ENCODE measurements at regions not wholly inside any gene's neighbourhood (a gene's known extent, or its start where the extent isn't known, plus 50 kb on each side); places are given as distances from the start of the nearest gene placed in this dataset.

DNA sequence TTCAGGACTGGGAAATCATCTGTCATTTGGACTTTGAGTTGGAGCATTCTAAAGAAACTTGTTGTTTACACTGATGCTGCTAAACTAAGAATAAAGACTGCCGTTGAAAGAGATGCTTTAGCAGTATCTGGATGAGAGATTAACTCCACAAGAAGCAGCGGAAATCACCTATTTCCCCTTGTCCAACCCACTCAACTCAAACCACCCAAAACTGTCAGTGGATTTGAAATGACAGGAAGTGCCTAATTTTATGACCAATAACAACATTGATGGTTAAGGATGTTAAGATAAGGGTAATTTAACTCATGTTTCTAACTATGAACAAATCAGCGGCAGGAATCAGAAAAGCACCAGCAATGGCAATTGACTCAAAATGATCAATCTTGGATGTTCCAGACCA, 110.8 kb upstream of the NR2F2 start:
- no peak for DNase-seq

DNA sequence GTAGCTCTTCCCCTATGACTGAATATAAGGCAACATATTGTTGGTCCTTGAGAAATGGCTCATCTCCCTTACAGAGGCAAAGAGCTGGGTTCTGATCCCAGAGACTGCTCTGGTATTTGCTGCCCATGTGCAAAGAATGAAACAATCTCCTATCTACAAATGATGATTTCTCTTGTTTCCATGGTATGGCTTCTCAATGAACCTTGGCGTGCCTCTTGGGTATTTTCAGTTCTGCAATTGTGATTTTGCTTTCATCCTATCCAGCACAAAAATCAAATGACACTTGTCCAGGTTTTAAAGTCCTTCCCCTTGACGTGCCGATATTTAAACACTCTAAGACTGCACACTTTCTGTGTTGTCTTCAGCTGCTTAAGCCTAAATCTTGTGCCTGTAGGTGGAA, 109.8 kb upstream of the NR2F2 start:
- no peak for DNase-seq

- DNase-seq, result no peak
Observed at GRCh38 chr15:96222981-96223380, 107.5 kb upstream of the NR2F2 start.

DNA sequence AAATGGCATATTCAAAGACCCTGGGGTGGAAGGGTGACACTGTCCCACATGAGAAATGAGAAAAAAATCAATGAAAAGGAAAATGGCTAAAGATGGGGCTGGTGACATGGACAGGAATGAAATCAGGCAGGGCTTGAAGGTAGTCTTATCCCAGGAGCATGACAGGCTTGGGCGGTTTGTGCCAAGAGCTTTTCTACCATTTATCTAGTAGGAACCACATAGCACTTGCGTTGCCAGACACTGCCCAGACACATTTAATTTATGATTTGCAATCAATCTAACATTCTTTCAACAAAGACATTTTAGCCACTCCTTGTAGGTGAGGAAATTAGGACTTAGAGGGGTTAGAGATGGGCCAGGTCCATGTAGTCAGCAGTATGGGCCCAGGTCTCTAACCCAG, 106.6 kb upstream of the NR2F2 start:
- no peak for DNase-seq

DNA sequence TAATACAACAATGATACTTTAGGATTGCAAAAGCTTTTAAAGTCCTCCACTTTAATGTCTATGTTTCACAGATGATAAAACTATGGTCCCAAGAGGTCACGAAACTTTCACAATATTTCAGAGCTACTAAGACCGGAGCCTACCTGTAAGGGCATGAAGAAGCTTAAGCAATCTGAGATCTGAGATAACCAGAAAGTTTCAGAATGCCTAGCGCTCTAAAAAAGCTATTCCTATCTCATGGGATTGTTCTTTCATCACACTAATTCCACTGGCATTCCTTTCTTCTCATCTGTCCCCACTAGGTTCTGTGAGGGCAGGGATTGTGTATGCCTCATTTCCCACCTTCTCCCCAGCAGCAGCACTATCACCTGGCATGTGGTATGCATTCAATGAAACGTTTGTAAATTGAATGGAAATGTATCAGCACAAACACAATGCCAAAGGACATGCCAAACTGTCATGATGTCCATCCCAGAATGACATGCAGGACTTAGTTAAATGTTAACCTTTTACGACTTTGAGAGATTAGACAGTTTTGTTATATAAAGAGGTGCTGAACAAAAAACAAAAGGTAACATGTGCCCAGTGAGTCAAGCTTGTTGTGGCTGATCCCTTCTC, 104.7 kb upstream of the NR2F2 start:
- DNase-seq, result no peak

DNA sequence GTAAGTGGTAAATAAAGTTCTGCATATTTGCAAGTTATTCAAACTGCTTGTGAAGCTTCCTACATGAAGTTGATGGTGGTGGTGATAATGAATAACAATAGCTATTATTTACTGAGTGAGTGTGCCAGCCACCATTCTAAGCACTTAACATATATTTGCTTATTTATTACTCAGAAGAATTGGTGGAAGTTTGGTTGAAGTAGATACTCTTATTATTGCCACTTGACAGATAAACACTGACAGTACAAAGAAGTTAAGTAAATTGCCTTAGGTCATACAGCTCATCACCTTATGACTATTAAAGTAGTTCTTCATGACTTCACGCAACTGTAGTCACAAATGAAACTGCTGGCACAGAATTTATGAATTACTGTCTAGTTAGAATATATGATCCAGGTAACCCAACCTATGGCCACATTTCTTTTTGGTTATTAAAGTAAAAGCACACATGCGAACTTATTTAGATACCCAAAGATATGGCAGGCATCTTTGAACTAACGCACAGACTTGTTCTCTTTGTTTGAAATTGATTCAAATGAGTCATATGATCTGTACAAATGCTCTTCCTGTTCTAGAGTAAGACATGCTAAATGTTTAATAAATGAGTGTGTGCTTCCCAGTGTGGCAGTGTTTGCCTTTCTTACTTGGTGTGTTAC, 99.8 kb upstream of the NR2F2 start:
- no peak for DNase-seq

DNA sequence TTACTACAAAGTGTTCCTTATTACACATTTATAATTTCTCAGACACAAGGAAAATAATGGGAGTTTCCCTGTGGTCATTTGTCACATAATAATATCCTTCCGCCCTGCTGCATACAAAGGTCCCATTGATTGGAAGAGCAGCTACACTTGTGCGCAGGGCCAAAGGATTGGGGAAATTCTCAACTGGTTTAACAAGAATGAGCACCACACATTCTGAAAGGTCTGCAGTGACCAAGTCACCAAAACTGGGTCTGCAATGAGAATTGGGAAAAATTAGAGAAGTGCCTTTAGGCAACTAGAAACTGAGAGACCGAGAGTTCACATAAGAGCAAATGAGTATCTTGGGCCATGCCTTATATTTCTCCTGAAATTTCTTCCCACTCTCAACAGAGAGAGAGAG, 98.2 kb upstream of the NR2F2 start:
- no peak for DNase-seq

- DNase-seq, result no peak
Observed at GRCh38 chr15:96234109-96234892, 96.2 kb upstream of the NR2F2 start.

DNA sequence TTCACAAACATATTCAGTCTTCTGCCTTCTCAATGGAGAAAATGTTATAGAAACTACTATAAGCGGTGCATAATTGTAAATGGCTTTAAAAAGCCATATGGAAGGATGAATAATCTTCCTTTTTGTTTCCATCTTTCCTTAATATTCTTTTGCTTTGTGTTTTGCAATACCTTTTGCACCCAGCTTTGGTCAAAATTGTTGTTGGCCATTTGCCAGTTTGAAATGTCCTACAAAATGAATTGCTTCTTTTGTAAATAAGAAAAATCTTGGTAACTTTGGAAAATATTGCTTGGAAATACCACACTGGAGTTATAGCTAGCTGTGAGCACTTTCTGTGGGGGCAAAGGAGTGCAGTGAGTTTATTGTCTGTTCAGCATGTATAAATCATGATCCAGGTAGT, 93.5 kb upstream of the NR2F2 start:
- DNase-seq, result no peak

DNA sequence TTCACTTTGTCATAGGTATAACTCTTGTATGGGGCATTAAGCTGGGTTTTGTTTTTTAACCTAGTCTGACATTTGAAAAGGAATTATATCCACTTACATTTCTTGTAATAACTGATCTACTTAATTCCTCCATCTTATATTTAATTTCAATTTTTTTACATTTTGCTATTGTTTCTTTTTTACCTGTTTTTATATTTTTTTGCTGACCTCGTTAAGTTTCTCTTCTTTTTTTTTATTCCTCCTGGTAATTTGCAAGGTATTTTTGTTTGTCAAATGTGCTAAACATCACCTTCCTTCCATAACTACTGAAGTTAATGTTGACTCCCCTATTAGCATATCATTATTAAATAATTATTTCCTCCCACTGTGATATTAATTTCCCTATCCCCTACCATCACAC, 87.7 kb upstream of the NR2F2 start:
- DNase-seq, result no peak

DNA sequence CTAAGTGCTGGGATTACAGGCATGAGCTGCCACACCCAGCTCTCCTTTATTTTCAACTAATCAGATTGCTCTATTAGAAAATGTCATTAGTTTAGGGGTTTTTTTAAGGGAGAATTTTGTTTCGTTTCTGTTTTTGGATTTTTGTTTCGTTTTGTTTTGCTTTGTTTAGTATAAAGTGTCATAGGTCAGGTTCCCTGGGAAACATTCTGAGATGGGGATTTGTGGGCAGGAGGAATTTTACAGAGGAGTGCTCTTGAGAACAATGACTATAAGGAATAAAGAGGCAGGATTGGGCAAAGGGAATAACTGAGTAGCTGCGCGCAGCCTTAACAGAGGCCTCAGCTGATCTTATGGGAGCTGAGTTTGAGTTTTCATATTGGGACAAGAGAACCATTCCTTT, 86.8 kb upstream of the NR2F2 start:
- no peak for DNase-seq

- no peak for DNase-seq
Observed at GRCh38 chr15:96245252-96245651, 85.2 kb upstream of the NR2F2 start.

DNA sequence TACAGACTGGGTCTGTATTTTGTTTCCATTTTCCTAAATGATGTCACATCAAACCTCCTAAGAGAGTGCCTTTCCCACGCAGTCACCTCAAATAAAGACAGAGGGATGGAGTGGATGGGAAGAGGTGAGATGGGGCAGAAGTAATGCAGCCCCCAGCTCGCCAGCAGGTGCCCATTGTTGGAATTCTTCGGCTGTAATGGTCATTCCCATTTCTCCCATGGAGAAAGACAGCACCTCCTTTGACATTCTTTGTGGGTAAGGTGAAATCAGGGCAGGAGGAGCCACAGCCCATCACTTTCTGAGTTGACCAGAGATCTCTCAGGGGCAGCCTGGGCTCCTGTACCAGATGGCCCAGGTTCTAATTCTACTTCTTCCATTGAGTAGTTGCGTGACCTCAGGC, 84.4 kb upstream of the NR2F2 start:
- no peak for DNase-seq

GRCh38 chr15:96247621-96248305, 82.7 kb upstream of the NR2F2 start:
- no peak for DNase-seq

GRCh38 chr15:96252148-96252547, 78.4 kb upstream of the NR2F2 start:
- no peak for DNase-seq

GRCh38 chr15:96253006-96253747, 77.3 kb upstream of the NR2F2 start:
- no peak for DNase-seq

DNA sequence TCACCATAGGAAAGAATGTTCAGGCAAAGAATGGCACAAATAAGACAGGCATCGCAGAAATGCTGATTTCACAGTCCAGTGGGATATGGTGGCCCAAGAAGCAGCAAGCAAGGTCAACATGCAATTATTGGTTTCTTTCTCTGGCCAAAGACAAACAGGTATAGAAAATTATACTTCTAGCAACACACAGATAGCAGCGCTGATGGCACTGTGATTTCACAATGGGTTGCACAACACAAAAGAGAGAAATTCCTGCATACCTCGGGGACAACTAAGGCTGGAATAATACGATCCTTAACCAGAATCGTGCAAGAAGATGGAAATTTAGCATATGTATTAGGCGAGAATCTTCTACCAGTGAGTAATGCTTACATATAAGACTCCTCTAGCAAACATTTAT, 76.3 kb upstream of the NR2F2 start:
- DNase-seq, result no peak

DNA sequence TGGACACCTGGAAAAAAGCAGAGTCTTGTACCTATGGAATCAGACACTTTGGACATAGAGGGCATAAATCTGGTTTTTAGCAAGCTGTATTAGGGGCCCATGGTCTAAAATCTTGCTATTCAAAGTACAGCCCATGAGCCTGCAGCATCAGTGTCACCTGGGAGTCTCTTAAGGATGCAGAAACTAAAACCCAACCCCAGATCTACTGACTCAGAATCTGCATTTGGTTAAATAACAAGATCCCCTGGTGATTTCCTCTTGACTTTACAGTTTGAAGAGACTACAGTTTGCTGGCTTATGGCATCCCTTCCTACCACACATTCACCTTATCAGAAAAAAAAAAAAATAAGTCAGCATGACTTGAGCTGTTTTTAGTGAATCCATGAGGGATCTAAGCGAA, 74.9 kb upstream of the NR2F2 start:
- no peak for DNase-seq

DNA sequence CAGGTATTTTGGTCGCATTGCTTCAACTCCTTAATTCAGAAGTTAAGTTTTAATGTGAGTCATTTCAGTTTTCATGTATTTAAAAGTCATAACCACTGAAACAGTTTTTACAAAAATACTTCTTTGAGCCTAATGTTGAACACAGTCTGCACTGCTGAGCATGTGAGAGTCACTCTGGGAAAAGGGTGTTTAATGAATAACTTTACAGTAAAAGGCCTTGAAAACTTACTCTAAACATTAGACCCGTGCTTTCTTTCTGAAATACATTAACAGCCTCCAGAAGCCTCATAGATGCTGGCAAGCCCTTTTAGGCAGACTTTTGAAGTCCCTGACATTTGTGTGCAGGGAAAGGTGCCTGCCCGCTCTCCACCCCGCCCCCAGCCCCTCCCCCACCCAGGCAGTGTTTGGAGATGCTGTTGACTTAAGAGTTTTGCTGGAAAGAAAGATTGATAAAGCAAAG, 68.9 kb upstream of the NR2F2 start:
- DNase-seq, result no peak

DNA sequence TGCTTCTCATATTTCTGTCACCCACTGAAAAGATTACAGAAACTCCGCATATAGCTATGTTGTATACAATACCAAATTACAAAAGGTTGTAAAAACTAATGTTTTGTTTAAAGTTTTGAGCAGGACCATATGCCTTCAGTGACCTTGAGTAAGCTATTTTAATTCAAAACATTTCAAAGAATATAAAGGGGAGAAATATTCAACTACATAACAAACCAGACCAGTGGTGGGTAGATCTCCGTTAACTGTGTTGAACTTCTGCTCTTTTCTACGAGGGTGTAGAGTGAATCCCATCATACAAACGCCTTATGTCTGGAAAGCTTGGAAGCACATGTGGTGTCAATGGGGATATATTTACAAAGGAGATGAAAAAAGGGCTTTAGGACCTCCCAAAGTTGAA, 68.4 kb upstream of the NR2F2 start:
- no peak for DNase-seq

DNA sequence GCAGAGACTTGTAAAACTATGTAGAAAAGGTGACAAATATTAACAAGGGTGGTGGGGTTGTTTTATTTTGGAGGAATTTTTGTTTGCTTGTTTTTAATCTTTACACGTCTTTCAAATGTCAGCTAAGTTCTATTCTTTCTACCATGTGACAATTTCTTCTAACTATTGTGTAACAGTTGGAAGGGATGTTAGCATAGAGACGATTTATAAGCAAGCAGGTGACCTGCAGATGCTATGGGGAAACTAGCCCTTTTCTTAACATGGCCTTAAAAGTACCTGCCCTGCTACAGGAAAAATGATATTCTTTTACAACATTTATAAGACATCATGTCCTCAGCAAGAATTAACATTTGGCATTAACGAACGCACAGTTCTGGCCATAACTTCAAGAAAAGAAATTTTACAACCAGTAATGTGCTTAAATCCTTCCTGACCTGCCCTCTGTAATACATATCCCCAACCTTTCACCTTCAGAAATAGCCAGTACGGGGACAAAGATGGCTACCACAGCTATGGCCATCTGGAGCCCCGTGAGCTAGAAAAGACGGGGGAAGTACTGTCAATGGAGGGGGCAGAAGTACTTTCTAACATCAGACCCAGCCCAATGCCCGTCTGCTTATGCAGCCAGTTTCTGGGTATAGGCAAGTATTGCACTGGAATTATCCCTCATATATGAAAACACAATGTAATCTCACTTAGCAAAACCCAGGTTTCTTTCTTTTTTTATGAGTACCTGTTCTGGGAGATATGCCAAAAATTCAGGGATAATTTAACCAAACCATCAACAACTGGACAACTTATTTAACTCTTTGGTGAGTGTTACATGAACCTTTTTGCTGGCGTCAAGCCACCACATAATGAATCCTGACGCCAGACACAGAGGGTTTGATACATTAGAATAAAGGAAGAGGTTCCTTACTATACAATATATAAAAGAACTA, 67.7 kb upstream of the NR2F2 start:
- no peak for DNase-seq

GRCh38 chr15:96264351-96264798, 66.1 kb upstream of the NR2F2 start:
- no peak for DNase-seq

Data from T-helper 9 cell (primary cell).